NCI-H2029 treated with DMSO at 0.1 percent for 48 hours (cell line): ENCODE measurements at regions not wholly inside any gene's neighbourhood (a gene's known extent, or its start where the extent isn't known, plus 50 kb on each side); places are given as distances from the start of the nearest gene placed in this dataset.

ENCODE experiments used
- DNase-seq: peaks from one replicate; lab custom pipeline; 2025; lab: John Stamatoyannopoulos, UW

DNA sequence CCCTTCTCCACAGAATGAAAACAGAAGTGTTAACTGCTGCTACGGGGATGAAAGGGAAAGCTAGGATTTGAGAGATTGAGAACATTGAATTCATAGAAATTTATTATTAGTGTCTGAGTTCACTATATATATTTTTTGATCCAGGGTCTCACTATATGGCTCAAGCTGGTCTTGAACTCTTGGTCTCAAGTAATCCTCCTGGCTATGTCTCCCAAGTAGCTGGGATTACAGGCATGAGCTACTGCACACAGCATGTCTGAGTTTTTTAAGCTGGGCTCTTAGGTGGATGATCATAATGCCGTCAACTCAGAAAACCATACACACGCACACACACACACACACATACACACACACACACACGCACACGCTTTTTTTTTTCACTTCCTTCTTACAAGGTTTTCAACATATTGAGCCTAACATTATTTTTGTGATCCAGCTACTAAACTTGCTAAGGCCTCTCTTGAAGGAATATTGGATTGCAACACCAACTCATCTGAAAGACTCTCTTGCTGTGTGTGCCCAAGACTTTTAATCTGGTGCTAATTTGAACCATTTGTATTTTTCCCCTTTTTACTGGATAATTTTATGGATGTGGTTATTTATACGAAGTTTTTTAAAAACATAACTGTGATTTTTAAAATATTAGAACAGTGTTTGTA, 1045.4 kb downstream of the DTWD2 start:
- no peak for DNase-seq

- no peak for DNase-seq
Measured at GRCh38 chr5:117893211-117893610, 1095.1 kb downstream of the DTWD2 start.

- no peak for DNase-seq
Measured at GRCh38 chr5:117892360-117892759, 1096.0 kb downstream of the DTWD2 start.

DNA sequence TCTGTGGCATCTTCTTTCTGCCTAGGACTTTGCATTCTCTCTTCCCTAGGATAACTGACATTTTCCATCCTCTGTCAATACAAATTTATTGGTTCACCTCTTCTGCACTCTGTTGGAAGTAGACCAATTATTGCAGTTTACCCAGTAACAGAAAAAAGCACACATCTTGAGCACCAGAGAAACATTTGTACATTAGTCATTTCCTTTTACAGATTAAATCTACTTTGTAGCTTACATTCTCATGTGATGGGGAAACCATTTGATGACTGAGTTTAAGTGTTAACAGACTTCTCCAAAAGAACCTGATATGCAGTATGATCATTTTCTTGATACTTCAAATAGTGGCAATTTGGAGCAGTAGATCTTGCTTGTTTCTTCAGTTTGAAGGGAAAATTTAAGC, 1098.8 kb downstream of the DTWD2 start:
- DNase-seq, result no peak

GRCh38 chr5:117888688-117889087, 1099.7 kb downstream of the DTWD2 start:
- DNase-seq, result no peak

GRCh38 chr5:117881426-117882230, 1106.7 kb downstream of the DTWD2 start:
- no peak for DNase-seq

GRCh38 chr5:117880932-117881331, 1107.4 kb downstream of the DTWD2 start:
- no peak for DNase-seq

GRCh38 chr5:117877731-117878130, 1110.6 kb downstream of the DTWD2 start:
- DNase-seq, result no peak

GRCh38 chr5:117872798-117873368, 1115.5 kb downstream of the DTWD2 start:
- DNase-seq, result no peak

GRCh38 chr5:117869596-117869995, 1118.8 kb downstream of the DTWD2 start:
- no peak for DNase-seq

- no peak for DNase-seq
Measured at GRCh38 chr5:117863586-117864296, 1124.6 kb downstream of the DTWD2 start.

- DNase-seq, result no peak
Measured at GRCh38 chr5:117860550-117860949, 1127.8 kb downstream of the DTWD2 start.

GRCh38 chr5:117859176-117859575, 1129.2 kb downstream of the DTWD2 start:
- DNase-seq, result no peak

DNA sequence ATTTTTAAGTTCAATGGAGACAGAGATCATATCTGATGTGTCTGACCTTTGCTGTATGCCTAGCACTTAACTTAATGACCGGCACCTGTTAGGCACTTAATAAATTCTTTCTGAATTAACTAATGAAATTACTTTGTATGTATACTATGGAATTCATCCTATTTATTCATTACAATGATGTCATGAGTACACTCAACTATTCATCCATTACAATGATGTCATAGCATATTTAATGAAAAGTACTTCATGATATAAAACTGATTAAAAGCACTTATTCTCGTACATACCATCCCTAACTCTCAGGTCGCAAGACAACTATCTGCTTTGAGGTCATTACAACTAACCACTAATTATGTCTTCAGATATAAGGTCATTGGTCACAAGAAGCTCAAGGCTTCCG, 1131.6 kb downstream of the DTWD2 start:
- no peak for DNase-seq

GRCh38 chr5:117837786-117838185, 1150.6 kb downstream of the DTWD2 start:
- no peak for DNase-seq

DNA sequence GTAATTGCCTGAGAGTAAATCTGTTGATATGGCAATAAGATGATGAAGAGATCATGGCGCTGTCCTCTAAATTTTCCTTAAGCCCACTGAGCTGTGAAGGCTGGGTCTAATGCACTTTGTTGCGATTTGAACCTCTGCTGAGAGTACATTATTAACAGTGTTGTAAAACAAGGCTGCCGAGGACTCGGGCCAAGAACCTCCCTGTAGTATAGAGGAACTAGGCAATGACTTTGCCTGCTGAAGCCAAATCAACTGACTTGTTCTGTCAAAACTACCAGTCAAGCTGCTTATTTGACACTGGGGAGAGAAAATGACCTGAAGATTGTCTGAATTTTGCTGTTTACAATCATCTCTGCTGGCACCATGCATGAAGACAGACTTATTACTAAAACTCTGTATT, 1154.7 kb downstream of the DTWD2 start:
- no peak for DNase-seq

GRCh38 chr5:117829646-117830045, 1158.7 kb downstream of the DTWD2 start:
- DNase-seq, result no peak

GRCh38 chr5:117813850-117814249, 1174.5 kb downstream of the DTWD2 start:
- no peak for DNase-seq

- DNase-seq, result no peak
Measured at GRCh38 chr5:117812861-117813260, 1175.5 kb downstream of the DTWD2 start.

GRCh38 chr5:117809251-117809650, 1179.1 kb downstream of the DTWD2 start:
- no peak for DNase-seq

DNA sequence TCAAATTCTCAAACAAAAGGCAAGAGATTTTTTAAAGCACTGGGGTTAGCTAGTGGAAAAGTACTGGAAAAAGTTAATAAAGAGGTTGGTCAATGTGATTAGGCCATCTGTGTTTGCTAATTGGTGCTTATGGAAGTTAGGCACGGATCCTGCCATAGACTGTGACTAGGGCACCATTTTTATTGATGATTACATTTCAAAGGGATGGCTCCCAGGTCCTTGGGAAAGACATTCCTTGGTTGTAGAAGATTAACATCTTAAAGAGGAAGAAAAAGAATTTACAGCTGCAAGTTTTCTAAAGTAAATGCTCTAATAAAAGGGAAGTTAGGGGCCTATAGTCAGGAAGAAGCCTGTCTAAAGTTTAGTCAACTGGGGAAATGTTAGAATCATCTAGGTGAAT, 1183.3 kb downstream of the DTWD2 start:
- no peak for DNase-seq

DNA sequence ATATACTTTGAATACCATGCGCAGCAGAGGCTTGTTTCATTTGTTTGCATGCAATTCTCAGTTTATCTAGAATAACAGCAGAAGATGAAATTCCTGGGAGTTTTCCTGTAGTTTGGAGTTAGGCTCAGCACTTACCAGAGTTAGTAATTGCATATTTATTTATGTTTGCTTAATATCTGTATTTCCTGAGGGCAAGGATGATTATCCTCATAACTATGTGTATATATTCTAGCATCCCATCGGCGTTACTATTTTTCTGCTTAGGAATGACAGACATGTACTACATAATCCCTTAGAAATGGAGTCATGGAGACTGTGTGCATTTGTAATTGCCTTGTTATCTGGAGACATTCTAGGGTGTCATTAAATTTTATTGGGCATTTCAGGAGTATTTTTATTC, 1184.8 kb downstream of the DTWD2 start:
- no peak for DNase-seq

GRCh38 chr5:117801583-117801982, 1186.8 kb downstream of the DTWD2 start:
- no peak for DNase-seq
